Nephron (organoid): ENCODE measurements at regions not wholly inside any gene's neighbourhood (a gene's known extent, or its start where the extent isn't known, plus 50 kb on each side); places are given as distances from the start of the nearest gene placed in this dataset.

Experiments used
- H3K27ac Mint-ChIP-seq, 3 experiments: 2 replicates each; pipeline ENCODE4 v1.8.0; 2020; ENCODE audit warnings: mixed read lengths in 3 of 3, mild to moderate bottlenecking in 2 of 3, moderate library complexity in 1 of 3
- H3K27me3 Mint-ChIP-seq: 2 replicates; pipeline ENCODE4 v1.8.0; 2021; ENCODE audit warnings: low read depth, mild to moderate bottlenecking, moderate library complexity, mixed read lengths
- H3K36me3 Mint-ChIP-seq: 2 replicates; pipeline ENCODE4 v1.8.0; 2020; ENCODE audit warnings: low read depth, mixed read lengths
- H3K4me1 Mint-ChIP-seq: 2 replicates; pipeline ENCODE4 v1.8.0; 2020; ENCODE audit warnings: mixed read lengths
- H3K4me3 Mint-ChIP-seq, 3 experiments: 2 replicates each; pipeline ENCODE4 v1.8.0; 2020; ENCODE audit warnings: mild to moderate bottlenecking in 3 of 3, mixed read lengths in 3 of 3, moderate library complexity in 2 of 3
- H3K9me3 Mint-ChIP-seq: 2 replicates; pipeline ENCODE4 v1.8.0; 2020; ENCODE audit warnings: mixed read lengths
- CTCF ChIP-seq, 3 experiments: fragments of 200-600 bp; sonication (generic); IDR thresholded peaks; one replicate each; pipeline ENCODE4 v1.5.0; 2021; ENCODE audit warnings: antibody characterized with exemption in 3 of 3; ENCODE audit not compliant: unreplicated experiment in 3 of 3

GRCh38 chr18:69216321-69216720, 184.4 kb upstream of the DOK6 start:
- H3K4me3 Mint-ChIP-seq, result no peak overlapping the region
- H3K4me1 Mint-ChIP-seq, result peaks cover 30% of the 10 kb centered on the region
- H3K9me3 Mint-ChIP-seq, result peaks cover 4% of the 10 kb centered on the region
- peaks cover 5% of the 10 kb centered on the region for H3K36me3 Mint-ChIP-seq
- H3K27me3 Mint-ChIP-seq, result no peaks in the 10 kb centered on the region
- peak overlapping the region; percentile 58 to 93 (median 66) for H3K27ac Mint-ChIP-seq
- no peak for TF ChIP-seq CTCF (IDR thresholded peaks at IDR 0.05; ENCODE audit: unreplicated experiment in 3 of 3)

- H3K4me1 Mint-ChIP-seq, result peaks cover 30% of the 10 kb centered on the region
- peak overlapping the region; percentile 58 to 93 (median 66) for H3K27ac Mint-ChIP-seq
- H3K4me3 Mint-ChIP-seq, result peak overlapping the region in 1 of 3 experiments; percentile 32
- H3K9me3 Mint-ChIP-seq, result no peaks in the 10 kb centered on the region
- no peak for TF ChIP-seq CTCF (IDR thresholded peaks at IDR 0.05; ENCODE audit: unreplicated experiment in 3 of 3)
- H3K36me3 Mint-ChIP-seq, result no peaks in the 10 kb centered on the region
- no peaks in the 10 kb centered on the region for H3K27me3 Mint-ChIP-seq
These were observed 183.3 kb upstream of the DOK6 start for GRCh38 chr18:69217196-69218000.

- Mint-ChIP-seq H3K27me3 (no peaks in the 10 kb centered on the region), H3K36me3 (no peaks in the 10 kb centered on the region), H3K4me1 (peaks cover 30% of the 10 kb centered on the region), H3K4me3 (peak overlapping the region in 2 of 3 experiments; percentile 36 to 62), H3K27ac (peak overlapping the region; percentile 74 to 91 (median 83)), H3K9me3 (no peaks in the 10 kb centered on the region)
- no peak for TF ChIP-seq CTCF (IDR thresholded peaks at IDR 0.05; ENCODE audit: unreplicated experiment in 3 of 3)
These were observed 180.2 kb upstream of the DOK6 start for GRCh38 chr18:69220529-69220928.

GRCh38 chr18:69222089-69222488, 178.6 kb upstream of the DOK6 start:
- Mint-ChIP-seq H3K36me3 (no peaks in the 10 kb centered on the region), H3K27ac (no peak overlapping the region), H3K9me3 (no peaks in the 10 kb centered on the region), H3K4me1 (peaks cover 22% of the 10 kb centered on the region), H3K4me3 (no peak overlapping the region), H3K27me3 (no peaks in the 10 kb centered on the region)
- no peak for TF ChIP-seq CTCF (IDR thresholded peaks at IDR 0.05; ENCODE audit: unreplicated experiment in 3 of 3)

- Mint-ChIP-seq H3K9me3 (no peaks in the 10 kb centered on the region), H3K27me3 (no peaks in the 10 kb centered on the region), H3K4me1 (peaks cover 4% of the 10 kb centered on the region), H3K4me3 (no peak overlapping the region), H3K27ac (no peak overlapping the region), H3K36me3 (no peaks in the 10 kb centered on the region)
- TF ChIP-seq CTCF (IDR thresholded peaks at IDR 0.05; ENCODE audit: unreplicated experiment in 3 of 3), result no peak
These were observed 173.7 kb upstream of the DOK6 start for GRCh38 chr18:69226971-69227370.

- no peaks in the 10 kb centered on the region for H3K27me3 Mint-ChIP-seq
- no peaks in the 10 kb centered on the region for H3K9me3 Mint-ChIP-seq
- no peak for TF ChIP-seq CTCF (IDR thresholded peaks at IDR 0.05; ENCODE audit: unreplicated experiment in 3 of 3)
- H3K4me1 Mint-ChIP-seq, result peaks cover 4% of the 10 kb centered on the region
- H3K36me3 Mint-ChIP-seq, result no peaks in the 10 kb centered on the region
- no peak overlapping the region for H3K4me3 Mint-ChIP-seq
- no peak overlapping the region for H3K27ac Mint-ChIP-seq
These were observed 170.5 kb upstream of the DOK6 start for GRCh38 chr18:69230204-69230603.
